ENCODE measurements at regions not wholly inside any gene's neighbourhood (a gene's known extent, or its start where the extent isn't known, plus 50 kb on each side); places are given as distances from the start of the nearest gene placed in this dataset.

DNA sequence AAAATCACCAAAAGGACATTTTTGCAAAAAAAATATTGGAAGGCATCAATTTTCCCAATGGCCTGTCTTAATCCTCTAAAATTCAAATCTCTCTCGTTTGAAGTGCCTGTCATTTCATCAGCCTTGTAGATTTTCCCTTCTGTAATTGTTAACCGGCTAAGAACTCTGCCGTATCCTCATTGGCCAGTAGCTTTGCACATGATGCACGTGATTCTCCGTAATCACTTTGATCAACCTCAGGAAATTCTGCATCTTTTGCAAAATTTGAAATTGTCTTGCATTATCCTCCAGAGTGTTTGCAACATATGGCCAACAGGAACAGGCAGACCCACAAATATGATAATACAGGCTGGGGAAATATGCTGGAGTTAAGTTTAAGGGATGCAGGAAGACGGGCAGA lies 184.2 kb upstream of the RPL38 start:
- Histone ChIP-seq H3K4me2 (ENCODE audit: low read length) (no peak overlapping the region), H3K9me3 (ENCODE audit: low read length) (no peaks in the 10 kb centered on the region), H4K20me1 (ENCODE audit: insufficient read depth, low read length) (no peaks in the 10 kb centered on the region), H3K9ac (ENCODE audit: low read length) (no peak overlapping the region), H3K27me3 (ENCODE audit: insufficient read depth, low read length) (peaks cover 3% of the 10 kb centered on the region; the same call in 1 of the 2 replicates), H3K9me2 (ENCODE audit: low read depth, low read length) (no peaks in the 10 kb centered on the region), H3K4me1 (ENCODE audit: insufficient read depth, low read length, severe bottlenecking) (no peaks in the 10 kb centered on the region), H3K4me3 (ENCODE audit: low read depth, low read length, poor library complexity, severe bottlenecking) (no peak overlapping the region), H3F3A (ENCODE audit: insufficient read depth, low read length) (no peaks in the 10 kb centered on the region), H3K79me2 (ENCODE audit: insufficient read depth, low read length) (no peaks in the 10 kb centered on the region), H3K27ac (ENCODE audit: low read depth, low read length, poor library complexity, severe bottlenecking) (no peak overlapping the region), H3K36me3 (ENCODE audit: insufficient read depth, low read length) (no peaks in the 10 kb centered on the region), H2AFZ (ENCODE audit: low read length) (no peak overlapping the region)
- no peak for TF ChIP-seq CTCF (IDR thresholded peaks at IDR 0.05; ENCODE audit: low read length)
- no peak for TF ChIP-seq EZH2 (IDR thresholded peaks at IDR 0.05; ENCODE audit: borderline replicate concordance, low read length)

DNA sequence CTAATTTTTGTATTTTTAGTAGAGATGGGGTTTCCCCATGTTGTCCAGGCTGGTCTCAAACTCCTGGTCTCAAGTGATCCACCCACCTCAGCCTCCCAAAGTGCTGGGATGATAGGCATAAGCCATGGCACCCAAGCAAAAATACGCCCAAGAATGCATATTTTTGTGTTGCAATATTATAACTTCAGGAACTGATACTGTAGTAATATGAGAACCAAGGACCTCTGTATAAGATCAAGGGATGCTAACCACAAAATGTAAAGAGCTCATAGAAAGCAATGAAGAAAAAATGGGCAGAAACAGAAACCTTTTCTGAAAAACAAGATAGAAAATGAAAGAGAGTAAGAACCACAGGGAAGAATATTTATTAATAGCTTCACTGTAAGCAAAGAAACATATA lies 183.6 kb upstream of the RPL38 start:
- Histone ChIP-seq H3K4me3 (ENCODE audit: low read depth, low read length, poor library complexity, severe bottlenecking) (no peak overlapping the region), H3K79me2 (ENCODE audit: insufficient read depth, low read length) (no peaks in the 10 kb centered on the region), H3F3A (ENCODE audit: insufficient read depth, low read length) (no peaks in the 10 kb centered on the region), H4K20me1 (ENCODE audit: insufficient read depth, low read length) (no peaks in the 10 kb centered on the region), H3K9ac (ENCODE audit: low read length) (no peak overlapping the region), H3K36me3 (ENCODE audit: insufficient read depth, low read length) (no peaks in the 10 kb centered on the region), H3K4me2 (ENCODE audit: low read length) (no peak overlapping the region), H3K27me3 (ENCODE audit: insufficient read depth, low read length) (peaks cover 3% of the 10 kb centered on the region; the same call in 1 of the 2 replicates), H3K9me2 (ENCODE audit: low read depth, low read length) (no peaks in the 10 kb centered on the region), H3K27ac (ENCODE audit: low read depth, low read length, poor library complexity, severe bottlenecking) (no peak overlapping the region), H2AFZ (ENCODE audit: low read length) (no peak overlapping the region), H3K4me1 (ENCODE audit: insufficient read depth, low read length, severe bottlenecking) (no peaks in the 10 kb centered on the region), H3K9me3 (ENCODE audit: low read length) (no peaks in the 10 kb centered on the region)
- TF ChIP-seq CTCF (IDR thresholded peaks at IDR 0.05; ENCODE audit: low read length): no peak
- no peak for TF ChIP-seq EZH2 (IDR thresholded peaks at IDR 0.05; ENCODE audit: borderline replicate concordance, low read length)

- no peaks in the 10 kb centered on the region for H3K9me3 ChIP-seq (ENCODE audit: low read length)
- H3F3A ChIP-seq (ENCODE audit: insufficient read depth, low read length): no peaks in the 10 kb centered on the region
- no peaks in the 10 kb centered on the region for H3K4me1 ChIP-seq (ENCODE audit: insufficient read depth, low read length, severe bottlenecking)
- no peaks in the 10 kb centered on the region for H3K79me2 ChIP-seq (ENCODE audit: insufficient read depth, low read length)
- no peak overlapping the region for H3K4me3 ChIP-seq (ENCODE audit: low read depth, low read length, poor library complexity, severe bottlenecking)
- H3K36me3 ChIP-seq (ENCODE audit: insufficient read depth, low read length): no peaks in the 10 kb centered on the region
- H2AFZ ChIP-seq (ENCODE audit: low read length): no peak overlapping the region
- H3K27ac ChIP-seq (ENCODE audit: low read depth, low read length, poor library complexity, severe bottlenecking): no peak overlapping the region
- H3K9me2 ChIP-seq (ENCODE audit: low read depth, low read length): no peaks in the 10 kb centered on the region
- TF ChIP-seq CTCF (IDR thresholded peaks at IDR 0.05; ENCODE audit: low read length) (no peak), EZH2 (IDR thresholded peaks at IDR 0.05; ENCODE audit: borderline replicate concordance, low read length) (no peak)
- no peak overlapping the region for H3K9ac ChIP-seq (ENCODE audit: low read length)
- H3K27me3 ChIP-seq (ENCODE audit: insufficient read depth, low read length): peaks cover 3% of the 10 kb centered on the region; the same call in 1 of the 2 replicates
- no peaks in the 10 kb centered on the region for H4K20me1 ChIP-seq (ENCODE audit: insufficient read depth, low read length)
- H3K4me2 ChIP-seq (ENCODE audit: low read length): no peak overlapping the region
Observed at GRCh38 chr17:74020522-74020921, 183.0 kb upstream of the RPL38 start.

Measured in OCI-LY1 (cell line).